WTC11 (cell line): ENCODE measurements at regions not wholly inside any gene's neighbourhood (a gene's known extent, or its start where the extent isn't known, plus 50 kb on each side); places are given as distances from the start of the nearest gene placed in this dataset.
"Not testable (repeated sequence)": the region's sequence is repeated elsewhere in the genome, so short reads cannot be mapped to it uniquely, and the experiment has no call there.

Experiments
- ATF2 ChIP-seq: sonication (generic); formaldehyde crosslinking; IDR thresholded peaks from 2 replicates; pipeline ENCODE4 v1.8.1; 2022; ENCODE audit warnings: low read depth, missing genetic modification reagents, borderline replicate concordance
- E2F1 ChIP-seq: sonication (generic); formaldehyde crosslinking; IDR thresholded peaks from 2 replicates; pipeline ENCODE4 v1.8.0; 2022; ENCODE audit warnings: mild to moderate bottlenecking, missing genetic modification reagents
- E2F5 ChIP-seq: sonication (generic); formaldehyde crosslinking; IDR thresholded peaks from 2 replicates; pipeline ENCODE4 v1.8.1; 2022; ENCODE audit warnings: mild to moderate bottlenecking, moderate library complexity, missing genetic modification reagents
- ELF4 ChIP-seq: sonication (generic); formaldehyde crosslinking; IDR thresholded peaks from 2 replicates; pipeline ENCODE4 v1.8.1; 2022; ENCODE audit warnings: low read depth, mild to moderate bottlenecking, moderate library complexity, missing genetic modification reagents
- ERG ChIP-seq: fragments of 250-450 bp; sonication (Bioruptor Pico); IDR thresholded peaks from 2 replicates; pipeline ENCODE4 v1.8.0; 2021; ENCODE audit warnings: mild to moderate bottlenecking
- HMGA2 ChIP-seq: fragments of 250-450 bp; sonication (Bioruptor Pico); IDR thresholded peaks from 2 replicates; pipeline ENCODE4 v1.4.0; 2021; ENCODE audit warnings: mild to moderate bottlenecking, moderate library complexity
- NFYB ChIP-seq: sonication (generic); formaldehyde crosslinking; conservative IDR thresholded peaks from 2 replicates; pipeline ENCODE4 v1.8.0; 2022; ENCODE audit warnings: low read depth, missing genetic modification reagents
- NR2C2 ChIP-seq: sonication (generic); formaldehyde crosslinking; IDR thresholded peaks from 2 replicates; pipeline ENCODE4 v1.8.0; 2022; ENCODE audit warnings: mild to moderate bottlenecking, missing genetic modification reagents
- SOX15 ChIP-seq: fragments of 250-450 bp; sonication (Bioruptor Pico); IDR thresholded peaks from 2 replicates; pipeline ENCODE4 v1.9.0; 2021; ENCODE audit warnings: mild to moderate bottlenecking
- TF ChIP-seq, protein P1 (sequence below): fragments of 200-600 bp; IDR thresholded peaks from 2 replicates; pipeline ENCODE4 v1.8.0; 2022; ENCODE audit warnings: antibody characterized with exemption

- not testable (repeated sequence) for TF ChIP-seq ATF2; E2F1 (CRISPR knock-in tag); NFYB (CRISPR knock-in tag); HMGA2 (CRISPR knock-in tag); ELF4 (CRISPR knock-in tag); ERG (CRISPR knock-in tag); NR2C2 (CRISPR knock-in tag); E2F5 (CRISPR knock-in tag); SOX15 (CRISPR knock-in tag)
- TF ChIP-seq, protein P1, sequence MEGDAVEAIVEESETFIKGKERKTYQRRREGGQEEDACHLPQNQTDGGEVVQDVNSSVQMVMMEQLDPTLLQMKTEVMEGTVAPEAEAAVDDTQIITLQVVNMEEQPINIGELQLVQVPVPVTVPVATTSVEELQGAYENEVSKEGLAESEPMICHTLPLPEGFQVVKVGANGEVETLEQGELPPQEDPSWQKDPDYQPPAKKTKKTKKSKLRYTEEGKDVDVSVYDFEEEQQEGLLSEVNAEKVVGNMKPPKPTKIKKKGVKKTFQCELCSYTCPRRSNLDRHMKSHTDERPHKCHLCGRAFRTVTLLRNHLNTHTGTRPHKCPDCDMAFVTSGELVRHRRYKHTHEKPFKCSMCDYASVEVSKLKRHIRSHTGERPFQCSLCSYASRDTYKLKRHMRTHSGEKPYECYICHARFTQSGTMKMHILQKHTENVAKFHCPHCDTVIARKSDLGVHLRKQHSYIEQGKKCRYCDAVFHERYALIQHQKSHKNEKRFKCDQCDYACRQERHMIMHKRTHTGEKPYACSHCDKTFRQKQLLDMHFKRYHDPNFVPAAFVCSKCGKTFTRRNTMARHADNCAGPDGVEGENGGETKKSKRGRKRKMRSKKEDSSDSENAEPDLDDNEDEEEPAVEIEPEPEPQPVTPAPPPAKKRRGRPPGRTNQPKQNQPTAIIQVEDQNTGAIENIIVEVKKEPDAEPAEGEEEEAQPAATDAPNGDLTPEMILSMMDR = not testable (repeated sequence)
These were observed 1175.7 kb downstream of the PCDH19 start for GRCh38 chrX:99234384-99234783.
